Activated T-helper 1 cell treated with anti-CD3 and anti-CD28 coated beads, Interleukin-12 subunit alpha, Interleukin-12 subunit beta, Interleukin-2, Interleukin-4 antibody, amounts not matched to agents 30 ng/mL and 10 ng/mL and 1 ng/mL, durations not matched to agents 14 hours and 24 hours and 36 hours (primary cell): ENCODE measurements at regions not wholly inside any gene's neighbourhood (a gene's known extent, or its start where the extent isn't known, plus 50 kb on each side); places are given as distances from the start of the nearest gene placed in this dataset.

Source experiments
- DNase-seq: peaks from one replicate; pipeline ENCODE4 v3.0.0; 2021; ENCODE audit warnings: low spot score
- H3K27ac Mint-ChIP-seq: one replicate; pipeline ENCODE4 v1.8.0; 2021; ENCODE audit warnings: mild to moderate bottlenecking, mixed read lengths
- H3K27me3 Mint-ChIP-seq: one replicate; pipeline ENCODE4 v1.8.0; 2022; ENCODE audit warnings: mild to moderate bottlenecking, moderate library complexity, mixed read lengths; ENCODE audit not compliant: insufficient read depth
- H3K36me3 Mint-ChIP-seq: one replicate; pipeline ENCODE4 v1.8.0; 2021; ENCODE audit warnings: low read depth, mixed read lengths
- H3K4me1 Mint-ChIP-seq: one replicate; pipeline ENCODE4 v1.8.0; 2021; ENCODE audit warnings: low read depth, mixed read lengths
- H3K4me3 Mint-ChIP-seq: one replicate; pipeline ENCODE4 v1.8.0; 2021; ENCODE audit warnings: mild to moderate bottlenecking, moderate library complexity, mixed read lengths
- H3K9me3 Mint-ChIP-seq: one replicate; pipeline ENCODE4 v1.8.0; 2021; ENCODE audit warnings: mixed read lengths
- intact Hi-C: fragments of 100-400 bp; cut with micrococcal nuclease; formaldehyde crosslinking; loops from one replicate; pipeline ENCODE4 v1.15.1; 2024

GRCh38 chr14:86052868-86053267, 522.9 kb downstream of the FLRT2 start:
- no peaks in the 10 kb centered on the region for H3K4me1 Mint-ChIP-seq
- no peak for DNase-seq
- H3K27ac Mint-ChIP-seq: no peak overlapping the region
- no peaks in the 10 kb centered on the region for H3K27me3 Mint-ChIP-seq
- no peaks in the 10 kb centered on the region for H3K9me3 Mint-ChIP-seq
- H3K36me3 Mint-ChIP-seq: no peaks in the 10 kb centered on the region
- intact Hi-C loops: no loop called here
- H3K4me3 Mint-ChIP-seq: no peak overlapping the region

DNA sequence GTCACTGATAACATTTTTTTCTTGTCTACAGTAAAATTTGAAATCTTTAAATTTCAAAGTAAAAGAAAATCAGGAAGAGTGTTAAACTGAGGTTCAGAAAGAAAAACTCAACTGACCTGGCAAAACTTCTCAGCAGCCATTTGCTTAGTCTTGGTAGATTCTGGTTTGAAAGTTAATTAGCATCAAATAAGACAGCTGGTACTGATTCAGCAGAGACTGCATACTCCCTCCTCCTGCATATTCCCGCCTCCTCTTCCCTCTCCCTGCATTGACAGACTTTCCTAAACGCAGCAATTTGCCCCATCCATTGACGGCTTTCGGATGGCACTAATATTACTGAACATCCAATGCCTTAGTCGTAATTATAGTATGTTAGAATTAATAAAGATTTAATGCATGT, 520.8 kb downstream of the FLRT2 start:
- Mint-ChIP-seq H3K36me3 (no peaks in the 10 kb centered on the region), H3K4me1 (no peaks in the 10 kb centered on the region), H3K9me3 (peaks cover under 1% of the 10 kb centered on the region), H3K4me3 (no peak overlapping the region), H3K27ac (no peak overlapping the region), H3K27me3 (no peaks in the 10 kb centered on the region)
- no peak for DNase-seq
- intact Hi-C loops: no loop called here

DNA sequence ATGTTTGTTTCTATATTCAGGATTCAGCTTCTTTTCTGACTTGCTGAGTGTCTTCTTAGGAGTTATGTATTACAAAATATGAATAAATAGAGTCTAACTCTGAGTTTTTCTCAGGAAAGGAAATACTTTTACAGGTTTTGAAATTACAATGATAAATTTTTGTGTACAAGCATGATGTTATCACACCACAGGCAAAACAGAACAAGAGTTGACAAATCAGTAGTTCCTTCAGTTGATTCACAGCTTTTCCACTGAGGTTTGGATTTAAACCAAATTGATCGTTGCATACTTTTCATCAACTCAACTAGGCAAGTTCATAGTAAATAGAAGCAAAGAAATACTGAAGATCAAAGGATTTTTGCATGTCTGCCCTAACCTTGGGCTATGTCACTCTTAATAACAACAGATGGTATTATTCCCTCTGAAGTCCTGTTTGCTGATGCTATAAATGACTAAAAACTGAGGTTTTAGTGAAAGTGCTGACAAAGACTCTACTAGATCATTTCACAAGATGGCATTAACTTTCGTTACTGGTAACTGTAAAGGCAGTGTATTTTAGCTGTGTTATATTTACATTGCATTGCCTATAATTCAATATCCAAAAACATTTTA, 520.2 kb downstream of the FLRT2 start:
- Mint-ChIP-seq H3K36me3 (no peaks in the 10 kb centered on the region), H3K27me3 (no peaks in the 10 kb centered on the region), H3K4me3 (no peak overlapping the region), H3K4me1 (no peaks in the 10 kb centered on the region), H3K9me3 (peaks cover 4% of the 10 kb centered on the region), H3K27ac (no peak overlapping the region)
- intact Hi-C loops: no loop called here
- DNase-seq: no peak

GRCh38 chr14:86039176-86039575, 509.2 kb downstream of the FLRT2 start:
- Mint-ChIP-seq H3K27me3 (no peaks in the 10 kb centered on the region), H3K4me1 (no peaks in the 10 kb centered on the region), H3K9me3 (no peaks in the 10 kb centered on the region), H3K4me3 (no peak overlapping the region), H3K36me3 (no peaks in the 10 kb centered on the region), H3K27ac (no peak overlapping the region)
- DNase-seq: no peak
- intact Hi-C loops: no loop called here

- Mint-ChIP-seq H3K27me3 (no peaks in the 10 kb centered on the region), H3K4me1 (no peaks in the 10 kb centered on the region), H3K4me3 (no peak overlapping the region), H3K36me3 (no peaks in the 10 kb centered on the region), H3K9me3 (no peaks in the 10 kb centered on the region), H3K27ac (no peak overlapping the region)
- intact Hi-C loops: no loop called here
- DNase-seq: peak; percentile 3
Observed at GRCh38 chr14:86038387-86039042, 508.6 kb downstream of the FLRT2 start.

- H3K9me3 Mint-ChIP-seq: no peaks in the 10 kb centered on the region
- no peak overlapping the region for H3K27ac Mint-ChIP-seq
- H3K27me3 Mint-ChIP-seq: no peaks in the 10 kb centered on the region
- H3K4me1 Mint-ChIP-seq: no peaks in the 10 kb centered on the region
- intact Hi-C loops: no loop called here
- H3K36me3 Mint-ChIP-seq: no peaks in the 10 kb centered on the region
- DNase-seq: no peak
- H3K4me3 Mint-ChIP-seq: no peak overlapping the region
Observed at GRCh38 chr14:86035882-86036281, 505.9 kb downstream of the FLRT2 start.

GRCh38 chr14:86027990-86028389, 498.0 kb downstream of the FLRT2 start:
- H3K27me3 Mint-ChIP-seq: no peaks in the 10 kb centered on the region
- H3K27ac Mint-ChIP-seq: no peak overlapping the region
- no peak overlapping the region for H3K4me3 Mint-ChIP-seq
- H3K4me1 Mint-ChIP-seq: no peaks in the 10 kb centered on the region
- no peak for DNase-seq
- H3K36me3 Mint-ChIP-seq: no peaks in the 10 kb centered on the region
- intact Hi-C loops: no loop called here
- H3K9me3 Mint-ChIP-seq: no peaks in the 10 kb centered on the region

DNA sequence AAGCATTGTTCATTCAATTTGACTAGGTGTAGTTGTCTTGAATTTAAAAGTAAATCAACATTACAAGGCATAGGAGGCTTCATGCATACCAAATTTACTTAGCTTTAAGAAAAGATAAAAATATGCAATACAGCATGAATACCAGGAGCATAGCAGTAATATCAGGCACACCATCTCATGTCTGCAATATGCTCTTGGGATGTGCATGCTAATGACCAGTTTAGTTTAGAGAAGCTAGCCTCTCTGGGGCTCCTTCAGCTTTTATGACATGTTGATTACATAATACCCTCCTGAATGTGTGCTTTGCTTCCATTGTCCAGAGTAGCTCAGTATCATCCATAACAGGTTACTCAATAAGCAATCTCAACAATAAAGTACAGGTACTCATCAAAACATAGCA, 497.2 kb downstream of the FLRT2 start:
- no peaks in the 10 kb centered on the region for H3K4me1 Mint-ChIP-seq
- H3K9me3 Mint-ChIP-seq: no peaks in the 10 kb centered on the region
- intact Hi-C loops: no loop called here
- no peak for DNase-seq
- no peak overlapping the region for H3K4me3 Mint-ChIP-seq
- H3K27me3 Mint-ChIP-seq: no peaks in the 10 kb centered on the region
- H3K36me3 Mint-ChIP-seq: no peaks in the 10 kb centered on the region
- H3K27ac Mint-ChIP-seq: no peak overlapping the region

GRCh38 chr14:86022031-86022629, 492.2 kb downstream of the FLRT2 start:
- H3K9me3 Mint-ChIP-seq: peaks cover 4% of the 10 kb centered on the region
- H3K4me3 Mint-ChIP-seq: no peak overlapping the region
- no peak for DNase-seq
- H3K4me1 Mint-ChIP-seq: no peaks in the 10 kb centered on the region
- H3K27me3 Mint-ChIP-seq: no peaks in the 10 kb centered on the region
- no peak overlapping the region for H3K27ac Mint-ChIP-seq
- no peaks in the 10 kb centered on the region for H3K36me3 Mint-ChIP-seq
- intact Hi-C loops: no loop called here

DNA sequence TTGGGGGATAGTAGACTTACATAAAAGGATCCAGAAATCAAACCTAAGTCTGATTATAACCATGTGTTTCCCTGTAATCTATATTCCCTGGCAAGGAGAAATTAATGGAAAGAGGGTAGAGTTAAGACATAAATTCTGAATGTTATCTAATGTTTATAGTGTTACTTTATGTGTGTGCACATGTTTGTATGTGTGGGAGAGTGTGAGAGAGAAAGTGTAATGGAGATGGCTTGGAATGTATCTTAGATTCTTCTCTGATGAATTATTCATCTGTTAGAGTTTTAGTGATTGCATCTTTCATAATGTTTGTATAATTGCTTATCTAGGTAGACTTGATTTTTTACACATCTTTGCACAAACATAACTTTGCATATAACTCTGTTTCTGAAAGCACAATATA, 490.9 kb downstream of the FLRT2 start:
- Mint-ChIP-seq H3K27ac (no peak overlapping the region), H3K4me3 (no peak overlapping the region)

DNA sequence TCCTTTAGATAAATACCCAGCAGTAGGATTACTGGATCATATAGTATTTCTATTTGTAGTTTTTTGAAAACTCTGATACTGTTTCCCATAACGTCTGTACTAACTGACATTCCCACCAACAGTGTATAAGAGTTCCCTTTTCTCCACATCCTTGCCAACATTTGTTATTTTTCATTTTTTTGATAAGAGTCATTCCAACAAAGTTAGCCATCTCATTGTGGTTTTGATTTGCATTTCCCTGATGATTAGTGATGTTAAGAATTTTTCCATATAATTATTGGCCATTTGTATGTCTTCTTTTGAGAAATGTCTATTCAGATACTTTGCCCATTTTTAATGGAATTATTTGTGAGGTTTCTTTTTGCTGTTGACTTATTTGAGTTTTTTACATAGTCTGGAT, 486.0 kb downstream of the FLRT2 start:
- intact Hi-C loops: no loop called here
- no peak for DNase-seq
- Mint-ChIP-seq H3K27ac (no peak overlapping the region), H3K9me3 (peaks cover 4% of the 10 kb centered on the region), H3K27me3 (no peaks in the 10 kb centered on the region), H3K4me3 (no peak overlapping the region), H3K4me1 (no peaks in the 10 kb centered on the region), H3K36me3 (no peaks in the 10 kb centered on the region)

More for the DNA sequence above, 490.9 kb downstream of the FLRT2 start:
- H3K27me3 Mint-ChIP-seq: no peaks in the 10 kb centered on the region
- H3K4me1 Mint-ChIP-seq: no peaks in the 10 kb centered on the region
- DNase-seq: no peak
- intact Hi-C loops: no loop called here
- peaks cover 4% of the 10 kb centered on the region for H3K9me3 Mint-ChIP-seq
- no peaks in the 10 kb centered on the region for H3K36me3 Mint-ChIP-seq

GRCh38 chr14:86015511-86015910, 485.6 kb downstream of the FLRT2 start:
- Mint-ChIP-seq H3K4me1 (no peaks in the 10 kb centered on the region), H3K27me3 (no peaks in the 10 kb centered on the region)

DNA sequence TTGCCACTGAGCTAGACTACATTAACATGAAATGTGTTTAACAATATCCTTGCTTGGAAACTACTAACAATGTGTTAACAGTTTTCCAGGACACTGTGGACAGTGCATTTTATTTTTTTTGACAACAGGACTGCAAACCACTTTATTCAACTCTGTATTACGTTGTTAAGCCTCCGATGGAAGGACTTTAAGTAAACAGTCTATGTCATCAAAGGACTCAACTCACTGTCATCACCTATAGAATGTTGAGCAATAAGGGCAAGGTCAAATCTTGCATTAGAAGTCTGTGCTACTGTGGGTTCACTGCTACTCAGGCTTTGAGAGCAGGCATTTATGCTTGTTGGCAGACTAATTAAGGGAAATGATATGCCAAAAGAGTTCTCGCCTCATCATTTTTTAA, 483.7 kb downstream of the FLRT2 start:
- intact Hi-C loops: no loop called here
- Mint-ChIP-seq H3K27me3 (no peaks in the 10 kb centered on the region), H3K4me3 (no peak overlapping the region), H3K4me1 (no peaks in the 10 kb centered on the region), H3K36me3 (no peaks in the 10 kb centered on the region), H3K27ac (no peak overlapping the region), H3K9me3 (no peaks in the 10 kb centered on the region)
- no peak for DNase-seq

More at GRCh38 chr14:86015511-86015910, 485.6 kb downstream of the FLRT2 start:
- peaks cover under 1% of the 10 kb centered on the region for H3K9me3 Mint-ChIP-seq
- intact Hi-C loops: no loop called here
- H3K27ac Mint-ChIP-seq: no peak overlapping the region
- no peak overlapping the region for H3K4me3 Mint-ChIP-seq
- no peak for DNase-seq
- no peaks in the 10 kb centered on the region for H3K36me3 Mint-ChIP-seq
